Mesenchymal stem cell (in vitro differentiated cells and primary cell): ENCODE measurements at regions not wholly inside any gene's neighbourhood (a gene's known extent, or its start where the extent isn't known, plus 50 kb on each side); places are given as distances from the start of the nearest gene placed in this dataset.

Source experiments
- DNase-seq: peaks from one replicate; pipeline ENCODE4 v3.0.0-alpha.2; 2013
- H2AFZ ChIP-seq: one replicate; pipeline ENCODE4 v1.6.1; 2013; ENCODE audit warnings: low read depth, mild to moderate bottlenecking, control low read depth, inconsistent platforms, low read length, moderate library complexity
- H2AK5ac ChIP-seq: 2 replicates; pipeline ENCODE4 v1.6.1; 2013; ENCODE audit warnings: low read length, moderate library complexity, mild to moderate bottlenecking, inconsistent platforms; ENCODE audit not compliant: severe bottlenecking
- H2BK120ac ChIP-seq: one replicate; pipeline ENCODE4 v1.6.1; 2013; ENCODE audit warnings: low read depth, mild to moderate bottlenecking, inconsistent platforms, low read length, moderate library complexity
- H2BK12ac ChIP-seq, 2 experiments: one replicate each; pipeline ENCODE4 v1.6.1; 2013; ENCODE audit warnings: inconsistent platforms in 2 of 2, low read length in 2 of 2, mild to moderate bottlenecking in 2 of 2, moderate library complexity in 2 of 2, control low read depth in 1 of 2
- H2BK15ac ChIP-seq: one replicate; pipeline ENCODE4 v1.6.1; 2013; ENCODE audit warnings: mild to moderate bottlenecking, low read depth, inconsistent platforms; ENCODE audit not compliant: poor library complexity, severe bottlenecking
- H2BK5ac ChIP-seq: 2 replicates; pipeline ENCODE4 v1.6.1; 2013; ENCODE audit warnings: low read depth, mild to moderate bottlenecking, low read length, control low read depth, inconsistent platforms; ENCODE audit not compliant: poor library complexity, severe bottlenecking
- H3K14ac ChIP-seq, 2 experiments: one replicate each; pipeline ENCODE4 v1.6.1; 2013; ENCODE audit warnings: inconsistent platforms in 2 of 2, low read length in 2 of 2, control low read depth in 1 of 2, mild to moderate bottlenecking in 1 of 2, moderate library complexity in 1 of 2
- H3K18ac ChIP-seq, 2 experiments: one replicate each; pipeline ENCODE4 v1.6.1; 2013; ENCODE audit warnings: inconsistent platforms in 2 of 2, low read length in 2 of 2, control low read depth in 1 of 2, low read depth in 1 of 2, mild to moderate bottlenecking in 1 of 2
- H3K23ac ChIP-seq, 2 experiments: one replicate each; pipeline ENCODE4 v1.6.1; 2013; ENCODE audit warnings: inconsistent platforms in 2 of 2, low read length in 2 of 2, mild to moderate bottlenecking in 2 of 2, moderate library complexity in 2 of 2, control low read depth in 1 of 2
- H3K27ac ChIP-seq: 2 replicates; pipeline ENCODE4 v1.5.1; 2013; ENCODE audit warnings: mild to moderate bottlenecking, moderate library complexity, low read length, control low read depth, inconsistent platforms; ENCODE audit not compliant: poor library complexity, severe bottlenecking
- H3K27me3 ChIP-seq, 2 experiments: 2 replicates each; pipeline versions ENCODE4 v1.6.1 to v1.7.0; 2013; ENCODE audit warnings: low read length in 2 of 2, mild to moderate bottlenecking in 2 of 2, moderate library complexity in 2 of 2, control low read depth in 1 of 2, inconsistent platforms in 1 of 2; ENCODE audit not compliant: control insufficient read depth in 1 of 2, insufficient read depth in 1 of 2
- H3K36me3 ChIP-seq, 2 experiments: 2 replicates each; pipeline versions ENCODE4 v1.6.1 to v1.7.0; 2013; ENCODE audit warnings: low read length in 2 of 2, control low read depth in 1 of 2, inconsistent platforms in 1 of 2, low read depth in 1 of 2, mild to moderate bottlenecking in 1 of 2; ENCODE audit not compliant: insufficient read depth in 2 of 2, control insufficient read depth in 1 of 2
- H3K4ac ChIP-seq, 2 experiments: one replicate each; pipeline ENCODE4 v1.6.1; 2013; ENCODE audit warnings: inconsistent platforms in 2 of 2, low read length in 2 of 2, mild to moderate bottlenecking in 2 of 2, moderate library complexity in 2 of 2, control low read depth in 1 of 2, low read depth in 1 of 2
- H3K4me1 ChIP-seq: 2 replicates; pipeline ENCODE4 v1.6.1; 2013; ENCODE audit warnings: low read depth, low read length, control low read depth; ENCODE audit not compliant: control insufficient read depth, insufficient read depth
- H3K4me2 ChIP-seq: 2 replicates; pipeline ENCODE4 v1.6.1; 2013; ENCODE audit warnings: low read length, mild to moderate bottlenecking, inconsistent platforms; ENCODE audit not compliant: poor library complexity, severe bottlenecking
- H3K4me3 ChIP-seq, 2 experiments: 2 replicates each; pipeline versions ENCODE4 v1.5.1 to v1.7.0; 2013; ENCODE audit warnings: low read length in 2 of 2, mild to moderate bottlenecking in 2 of 2, control low read depth in 1 of 2, low read depth in 1 of 2; ENCODE audit not compliant: insufficient read depth in 1 of 2
- H3K79me1 ChIP-seq: replicated peaks from 2 replicates; pipeline ENCODE4 v1.6.1; 2013; ENCODE audit warnings: mild to moderate bottlenecking, control low read depth, low read length, inconsistent platforms; ENCODE audit not compliant: poor library complexity, severe bottlenecking
- H3K9ac ChIP-seq: 2 replicates; pipeline ENCODE4 v1.7.0; 2013; ENCODE audit warnings: mild to moderate bottlenecking, low read length, moderate library complexity
- H3K9me3 ChIP-seq: 2 replicates; pipeline ENCODE4 v1.7.0; 2013; ENCODE audit warnings: mild to moderate bottlenecking, low read length; ENCODE audit not compliant: control insufficient read depth
- H4K8ac ChIP-seq: one replicate; pipeline ENCODE4 v1.6.1; 2013; ENCODE audit warnings: inconsistent platforms, mild to moderate bottlenecking, low read length, moderate library complexity
- H4K91ac ChIP-seq: one replicate; pipeline ENCODE4 v1.6.1; 2013; ENCODE audit warnings: mild to moderate bottlenecking, low read length, inconsistent platforms
- WGBS: methylation state at CpG from one replicate; pipeline ENCODE4 v1.1.7; 2013; ENCODE audit warnings: mixed read lengths; 5-methylcytosine and 5-hydroxymethylcytosine counted together

DNA sequence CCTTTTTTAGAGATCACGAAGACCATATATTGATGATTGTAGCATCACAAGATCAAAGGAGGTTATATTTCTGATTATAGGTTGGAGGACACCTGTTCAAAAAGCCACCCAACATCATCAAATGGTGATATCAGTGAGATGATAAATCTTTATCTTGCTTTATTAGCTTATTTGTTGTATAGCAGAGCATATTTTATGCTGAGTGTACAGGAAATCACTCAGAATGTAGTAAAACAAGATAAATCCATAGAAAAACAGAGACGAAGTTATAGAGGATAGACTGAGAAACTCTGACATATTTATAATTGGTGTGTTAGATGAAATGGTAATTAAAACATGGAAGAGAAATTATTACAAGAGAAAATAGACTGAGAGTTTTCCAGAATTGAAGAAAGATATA lies 69.8 kb upstream of the DMAC1 start:
- no peak overlapping the region for H3K4ac ChIP-seq
- H4K8ac ChIP-seq, result no peak overlapping the region
- no peak for DNase-seq
- H3K23ac ChIP-seq, result no peak overlapping the region
- H2BK15ac ChIP-seq, result no peak overlapping the region
- no peaks in the 10 kb centered on the region for H3K9me3 ChIP-seq
- no peaks in the 10 kb centered on the region for H3K4me1 ChIP-seq
- H3K18ac ChIP-seq, result no peak overlapping the region
- H2AFZ ChIP-seq, result no peak overlapping the region
- H3K4me3 ChIP-seq, result no peak overlapping the region
- H3K79me1 ChIP-seq, result no peaks in the 10 kb centered on the region
- no peak overlapping the region for H3K9ac ChIP-seq
- no peaks in the 10 kb centered on the region for H3K27me3 ChIP-seq
- H3K36me3 ChIP-seq, result no peaks in the 10 kb centered on the region
- no peak overlapping the region for H4K91ac ChIP-seq
- no peak overlapping the region for H2AK5ac ChIP-seq
- H3K27ac ChIP-seq, result no peak overlapping the region
- no peak overlapping the region for H2BK120ac ChIP-seq
- 100% methylated on average over 1 of the region's 2 CpGs for WGBS
- no peak overlapping the region for H2BK5ac ChIP-seq
- H3K4me2 ChIP-seq, result no peak overlapping the region
- no peak overlapping the region for H3K14ac ChIP-seq
- H2BK12ac ChIP-seq, result no peak overlapping the region

- Histone ChIP-seq H3K4me1 (no peaks in the 10 kb centered on the region), H3K23ac (no peak overlapping the region), H4K91ac (no peak overlapping the region), H3K18ac (no peak overlapping the region), H2BK120ac (no peak overlapping the region), H2AK5ac (no peak overlapping the region), H3K79me1 (no peaks in the 10 kb centered on the region), H3K4me2 (no peak overlapping the region), H3K36me3 (no peaks in the 10 kb centered on the region), H3K14ac (no peak overlapping the region), H3K4me3 (no peak overlapping the region), H3K9ac (no peak overlapping the region), H3K4ac (no peak overlapping the region), H2BK12ac (no peak overlapping the region), H3K27me3 (no peaks in the 10 kb centered on the region), H2BK15ac (no peak overlapping the region), H2AFZ (no peak overlapping the region), H2BK5ac (no peak overlapping the region), H4K8ac (no peak overlapping the region), H3K9me3 (no peaks in the 10 kb centered on the region), H3K27ac (no peak overlapping the region)
- no peak for DNase-seq
- WGBS, result 78% methylated on average over 2 of the region's 2 CpGs
Measured at GRCh38 chr9:7862170-7862569, 62.6 kb upstream of the DMAC1 start.

GRCh38 chr9:7861086-7861485 lies 61.5 kb upstream of the DMAC1 start:
- no peak overlapping the region for H3K14ac ChIP-seq
- DNase-seq, result no peak

DNA sequence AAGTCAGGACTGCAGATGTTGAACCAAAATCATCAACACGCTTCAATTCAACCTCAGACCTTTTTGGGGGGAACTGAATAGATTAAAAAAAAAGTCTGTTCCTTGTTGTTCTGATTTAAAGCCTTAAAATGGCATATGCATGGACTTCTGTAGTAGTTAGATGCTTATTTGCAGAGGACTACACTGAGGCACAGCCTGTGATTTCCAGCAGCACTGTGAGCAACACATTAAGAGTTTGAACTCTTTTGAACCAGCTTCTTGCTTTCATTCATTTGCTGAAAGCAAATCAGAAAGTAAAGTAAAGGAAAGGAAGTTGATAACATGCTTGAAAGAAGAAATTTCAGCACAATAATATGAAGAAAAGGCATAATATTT lies 60.7 kb upstream of the DMAC1 start:
- H3K4me2 ChIP-seq, result no peak overlapping the region
- H2BK120ac ChIP-seq, result no peak overlapping the region
- no peak overlapping the region for H2AK5ac ChIP-seq
- H2BK5ac ChIP-seq, result no peak overlapping the region
- no peak overlapping the region for H3K23ac ChIP-seq
- no peak overlapping the region for H4K8ac ChIP-seq
- no peaks in the 10 kb centered on the region for H3K79me1 ChIP-seq
- H3K27ac ChIP-seq, result no peak overlapping the region
- no peak overlapping the region for H2BK15ac ChIP-seq
- H3K14ac ChIP-seq, result no peak overlapping the region
- H3K18ac ChIP-seq, result no peak overlapping the region
- H2AFZ ChIP-seq, result no peak overlapping the region
- no peak overlapping the region for H3K9ac ChIP-seq
- H3K36me3 ChIP-seq, result no peaks in the 10 kb centered on the region
- no peaks in the 10 kb centered on the region for H3K9me3 ChIP-seq
- H3K4me3 ChIP-seq, result no peak overlapping the region
- H3K27me3 ChIP-seq, result no peaks in the 10 kb centered on the region
- no peak overlapping the region for H2BK12ac ChIP-seq
- H4K91ac ChIP-seq, result no peak overlapping the region
- H3K4ac ChIP-seq, result no peak overlapping the region
- no peaks in the 10 kb centered on the region for H3K4me1 ChIP-seq
- no CpG with 5 or more reads among the region's 1 CpG for WGBS
- no peak for DNase-seq

More at GRCh38 chr9:7861086-7861485, 61.5 kb upstream of the DMAC1 start:
- H3K23ac ChIP-seq, result no peak overlapping the region
- no peak overlapping the region for H2BK120ac ChIP-seq
- H2BK12ac ChIP-seq, result no peak overlapping the region
- no peak overlapping the region for H3K9ac ChIP-seq
- no peaks in the 10 kb centered on the region for H3K9me3 ChIP-seq
- H3K27me3 ChIP-seq, result no peaks in the 10 kb centered on the region
- no peak overlapping the region for H2BK5ac ChIP-seq
- H3K79me1 ChIP-seq, result no peaks in the 10 kb centered on the region
- H3K4me2 ChIP-seq, result no peak overlapping the region
- 69% methylated on average over 2 of the region's 2 CpGs for WGBS
- no peak overlapping the region for H3K4me3 ChIP-seq
- H4K8ac ChIP-seq, result no peak overlapping the region
- H3K4ac ChIP-seq, result no peak overlapping the region
- no peaks in the 10 kb centered on the region for H3K36me3 ChIP-seq
- no peak overlapping the region for H4K91ac ChIP-seq
- H2AFZ ChIP-seq, result no peak overlapping the region
- no peak overlapping the region for H2BK15ac ChIP-seq
- no peak overlapping the region for H3K18ac ChIP-seq
- no peak overlapping the region for H2AK5ac ChIP-seq
- no peak overlapping the region for H3K27ac ChIP-seq
- H3K4me1 ChIP-seq, result no peaks in the 10 kb centered on the region
